Coronary artery (tissue), 2 donors: ENCODE measurements at regions not wholly inside any gene's neighbourhood (a gene's known extent, or its start where the extent isn't known, plus 50 kb on each side); places are given as distances from the start of the nearest gene placed in this dataset.

Experiments used
- DNase-seq: peaks from one replicate; pipeline ENCODE4 v3.0.0-alpha.2; 2017; ENCODE audit warnings: low spot score
- H3K27ac ChIP-seq, 2 donors: fragments of 200-600 bp; sonication (generic); one replicate each; pipeline ENCODE4 v1.5.1; 2016 to 2019
- H3K4me3 ChIP-seq: fragments of 200-600 bp; sonication (generic); 2 replicates; pipeline ENCODE4 v1.5.1; 2016; ENCODE audit warnings: mild to moderate bottlenecking, moderate library complexity
- TF ChIP-seq, protein P1 (sequence below): fragments of 200-600 bp; sonication (generic); IDR thresholded peaks from one replicate; pipeline ENCODE4 v1.5.1; 2019; ENCODE audit warnings: antibody characterized with exemption

DNA sequence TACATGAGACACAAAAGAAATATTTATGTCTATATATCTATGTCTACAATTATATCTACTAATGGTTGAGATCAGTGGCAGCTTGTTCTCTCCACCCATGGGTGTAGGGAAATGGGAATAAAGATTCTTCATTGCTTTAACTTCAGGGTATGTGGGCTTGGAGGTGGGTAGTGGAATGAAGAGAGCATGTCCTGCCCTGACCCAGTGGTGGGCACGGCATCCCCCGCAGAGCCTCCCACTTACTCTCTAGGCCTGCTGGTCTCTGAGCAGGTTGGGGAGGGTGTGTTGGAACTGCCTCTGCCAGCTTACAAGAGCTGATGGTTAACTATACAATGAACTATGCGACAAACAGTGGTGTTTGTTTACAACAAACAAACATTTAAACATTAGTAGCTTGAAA, 152.5 kb upstream of the SKOR2 start:
- DNase-seq = no peak
- Histone ChIP-seq H3K27ac (no peak overlapping the region), H3K4me3 (no peak overlapping the region)
- TF ChIP-seq, protein P1, sequence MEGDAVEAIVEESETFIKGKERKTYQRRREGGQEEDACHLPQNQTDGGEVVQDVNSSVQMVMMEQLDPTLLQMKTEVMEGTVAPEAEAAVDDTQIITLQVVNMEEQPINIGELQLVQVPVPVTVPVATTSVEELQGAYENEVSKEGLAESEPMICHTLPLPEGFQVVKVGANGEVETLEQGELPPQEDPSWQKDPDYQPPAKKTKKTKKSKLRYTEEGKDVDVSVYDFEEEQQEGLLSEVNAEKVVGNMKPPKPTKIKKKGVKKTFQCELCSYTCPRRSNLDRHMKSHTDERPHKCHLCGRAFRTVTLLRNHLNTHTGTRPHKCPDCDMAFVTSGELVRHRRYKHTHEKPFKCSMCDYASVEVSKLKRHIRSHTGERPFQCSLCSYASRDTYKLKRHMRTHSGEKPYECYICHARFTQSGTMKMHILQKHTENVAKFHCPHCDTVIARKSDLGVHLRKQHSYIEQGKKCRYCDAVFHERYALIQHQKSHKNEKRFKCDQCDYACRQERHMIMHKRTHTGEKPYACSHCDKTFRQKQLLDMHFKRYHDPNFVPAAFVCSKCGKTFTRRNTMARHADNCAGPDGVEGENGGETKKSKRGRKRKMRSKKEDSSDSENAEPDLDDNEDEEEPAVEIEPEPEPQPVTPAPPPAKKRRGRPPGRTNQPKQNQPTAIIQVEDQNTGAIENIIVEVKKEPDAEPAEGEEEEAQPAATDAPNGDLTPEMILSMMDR = no peak

DNA sequence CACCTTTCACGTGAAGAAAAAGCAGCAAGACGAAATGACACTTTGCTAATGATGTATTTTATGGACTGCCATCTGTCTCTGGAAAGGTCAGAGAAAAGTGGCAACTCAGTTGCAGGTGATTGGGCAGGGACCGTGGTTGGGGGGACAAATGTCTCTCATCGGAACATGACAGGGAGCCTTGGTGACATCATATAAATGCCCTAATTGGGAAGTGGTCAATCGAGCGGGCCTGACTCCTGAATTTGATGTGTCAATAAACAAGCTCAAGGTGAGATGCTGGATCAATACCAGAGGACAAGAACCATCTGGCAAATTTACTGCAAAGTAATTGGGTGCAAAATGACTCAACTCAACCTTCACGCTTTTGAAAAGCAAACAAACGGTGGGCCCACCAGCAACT, 151.9 kb upstream of the SKOR2 start:
- TF ChIP-seq, protein P1 = no peak
- Histone ChIP-seq H3K27ac (no peak overlapping the region), H3K4me3 (no peak overlapping the region)
- no peak for DNase-seq

DNA sequence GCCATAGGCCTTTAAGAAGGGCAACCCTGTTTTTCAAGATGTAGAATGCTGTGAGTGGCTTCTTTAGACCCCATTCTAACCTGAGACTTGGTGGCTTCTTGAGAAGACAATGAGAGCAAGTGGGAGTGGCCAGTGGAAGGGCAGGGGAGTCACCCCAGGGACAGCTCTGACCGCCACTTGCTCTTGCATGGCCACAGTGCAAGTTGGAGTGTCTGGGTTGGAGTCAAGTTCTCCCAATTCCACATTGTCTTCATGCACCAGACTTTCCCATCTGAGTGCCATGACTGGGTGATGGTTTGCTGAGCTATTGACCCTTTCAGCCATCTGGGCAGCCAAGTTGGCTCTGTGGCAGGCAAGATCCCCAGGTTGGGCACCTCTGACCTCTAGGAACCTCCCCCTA, 148.0 kb upstream of the SKOR2 start:
- Histone ChIP-seq H3K27ac (no peak overlapping the region), H3K4me3 (no peak overlapping the region)
- DNase-seq = no peak
- TF ChIP-seq, protein P1 = no peak

DNA sequence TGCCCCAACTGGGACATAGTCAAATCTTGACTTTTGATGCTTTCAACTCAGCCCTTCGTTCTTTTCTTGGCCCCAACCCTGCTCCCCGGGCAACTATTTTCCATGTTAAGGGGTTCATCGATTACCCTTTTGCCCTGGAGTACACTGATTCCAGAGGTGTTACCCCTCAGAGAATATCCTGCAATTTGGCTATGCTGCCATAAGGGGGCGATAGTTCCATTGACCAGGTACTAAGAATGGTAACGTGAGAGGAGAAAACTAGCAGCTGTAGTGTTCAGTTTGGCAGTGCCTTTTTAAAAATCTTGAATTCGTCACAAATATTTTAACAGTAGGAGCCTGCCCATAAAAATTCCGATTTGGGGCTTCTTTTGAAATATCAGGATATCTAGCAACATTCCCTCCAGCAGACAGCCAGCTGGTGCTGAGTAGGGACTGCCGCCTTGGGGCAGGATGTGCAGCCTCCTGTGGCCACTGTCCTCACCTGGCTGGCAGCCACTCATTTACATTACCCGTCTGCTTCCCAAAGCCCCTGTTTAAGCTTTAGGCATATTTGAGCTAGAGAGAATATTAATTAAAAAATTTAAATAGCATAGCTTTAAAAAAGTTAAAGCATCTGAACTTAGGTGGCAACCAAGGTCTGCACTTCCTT, 146.3 kb upstream of the SKOR2 start:
- Histone ChIP-seq H3K27ac (no peak overlapping the region), H3K4me3 (no peak overlapping the region)
- DNase-seq = no peak
- TF ChIP-seq, protein P1 = no peak

DNA sequence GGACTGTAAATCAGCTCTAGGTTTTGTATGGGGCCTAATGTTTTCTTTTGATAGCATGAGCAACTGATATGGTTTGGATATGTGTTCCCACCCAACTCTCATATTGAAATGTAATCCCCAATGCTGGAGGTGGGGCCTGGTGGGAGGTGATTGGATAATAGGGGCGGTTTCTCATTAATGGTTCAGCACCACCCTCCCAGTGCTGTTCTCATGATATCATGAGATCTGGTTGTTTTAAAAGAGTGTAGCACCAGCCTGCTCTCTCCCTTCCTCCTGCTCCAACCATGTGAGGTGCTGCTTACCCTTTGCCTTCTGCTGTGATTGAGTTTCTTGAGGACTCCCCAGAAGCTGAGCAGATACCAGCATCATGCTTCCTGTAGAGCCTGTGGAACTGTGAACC, 140.2 kb upstream of the SKOR2 start:
- H3K4me3 ChIP-seq = no peak overlapping the region
- TF ChIP-seq, protein P1 = no peak

DNA sequence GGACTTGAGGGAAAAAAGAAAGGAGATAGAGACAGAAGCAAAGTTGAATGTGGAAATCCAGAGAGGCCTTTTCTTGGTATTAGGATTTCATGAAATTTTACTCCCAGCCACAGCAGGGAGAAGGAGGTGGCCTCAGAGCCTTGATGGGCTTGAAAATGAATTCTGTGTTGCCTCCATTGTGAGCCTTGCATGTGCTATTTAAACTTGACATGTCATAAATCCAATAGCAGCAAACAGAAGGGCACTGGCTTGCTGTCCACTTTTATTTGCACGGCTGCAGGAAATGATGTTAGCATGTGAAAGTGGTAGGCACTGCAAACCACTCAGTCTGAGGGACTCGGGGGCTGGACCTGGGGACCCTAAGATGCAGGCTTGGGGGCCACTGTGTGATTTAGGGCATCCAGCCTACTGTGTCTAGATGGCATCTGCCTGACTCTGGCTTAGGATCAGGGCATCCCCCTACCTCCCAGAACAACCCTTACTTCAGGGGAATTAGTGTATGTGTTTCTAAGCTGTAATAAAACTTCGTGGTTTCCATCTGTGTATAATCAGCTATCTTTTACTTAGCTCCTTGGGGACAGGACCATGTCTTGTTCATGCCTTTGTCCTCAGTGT, 139.1 kb upstream of the SKOR2 start:
- TF ChIP-seq, protein P1 = no peak
- no peak for DNase-seq
- no peak overlapping the region for H3K4me3 ChIP-seq
- no peak overlapping the region for H3K27ac ChIP-seq

More for the DNA sequence above, 140.2 kb upstream of the SKOR2 start:
- no peak for DNase-seq
- H3K27ac ChIP-seq = no peak overlapping the region

DNA sequence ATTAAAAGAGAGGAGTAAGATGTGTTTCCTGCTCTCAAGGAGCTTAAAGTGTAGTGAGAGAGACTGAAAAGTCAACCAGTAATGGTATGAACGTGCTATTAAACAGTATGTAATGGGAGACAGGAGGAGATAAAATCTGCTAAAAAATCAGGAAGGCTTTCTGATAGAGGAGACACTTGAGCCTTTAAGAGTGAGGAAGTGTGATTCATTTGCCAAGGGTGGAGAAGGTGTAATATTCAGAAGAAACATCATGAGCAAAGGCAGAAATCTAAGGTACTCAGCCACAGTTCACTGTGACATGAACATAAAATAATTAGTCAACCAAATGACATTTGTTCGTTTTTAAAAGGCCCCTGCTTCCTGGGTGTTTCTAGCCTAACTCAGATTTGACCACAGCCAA, 137.8 kb upstream of the SKOR2 start:
- TF ChIP-seq, protein P1 = no peak
- no peak for DNase-seq
- Histone ChIP-seq H3K27ac (no peak overlapping the region), H3K4me3 (no peak overlapping the region)
